Testis (tissue), 2 donors: ENCODE measurements at regions not wholly inside any gene's neighbourhood (a gene's known extent, or its start where the extent isn't known, plus 50 kb on each side); places are given as distances from the start of the nearest gene placed in this dataset.

Experiments
- POLR2A ChIP-seq: fragments of 450-650 bp; IDR thresholded peaks from one replicate; pipeline ENCODE4 v1.6.1; 2017; ENCODE audit warnings: antibody characterized with exemption, mild to moderate bottlenecking, moderate library complexity
- TF ChIP-seq, protein P1 (sequence below), 3 experiments: fragments of 450-650 bp in 2 of 3; fragments of 200-600 bp in 1 of 3; sonication (generic) in 1 of 3; IDR thresholded peaks; one replicate each; pipeline ENCODE4 v1.5.1; 2016 to 2019; ENCODE audit warnings: antibody characterized with exemption in 3 of 3, mild to moderate bottlenecking in 2 of 3, moderate library complexity in 1 of 3

DNA sequence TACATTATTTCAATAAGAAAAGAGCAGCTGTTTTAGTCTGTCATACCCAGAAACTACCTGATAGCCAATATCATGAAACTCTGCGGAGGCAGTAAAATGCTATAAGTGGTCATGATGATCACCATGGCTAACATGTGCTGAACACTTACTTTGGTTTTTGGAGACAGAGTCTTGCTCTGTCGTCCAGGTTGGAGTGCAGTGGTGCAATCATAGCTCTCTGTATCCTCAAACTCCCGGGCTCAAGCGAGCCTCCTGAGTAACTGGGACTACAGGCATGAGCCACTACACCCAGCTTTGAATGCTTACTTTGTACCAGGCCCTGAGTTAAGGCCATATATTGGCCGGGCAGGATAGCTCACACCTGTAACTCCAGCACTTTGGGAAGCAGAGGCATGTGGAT lies 101.2 kb upstream of the DHX40 start:
- TF ChIP-seq, protein P1, sequence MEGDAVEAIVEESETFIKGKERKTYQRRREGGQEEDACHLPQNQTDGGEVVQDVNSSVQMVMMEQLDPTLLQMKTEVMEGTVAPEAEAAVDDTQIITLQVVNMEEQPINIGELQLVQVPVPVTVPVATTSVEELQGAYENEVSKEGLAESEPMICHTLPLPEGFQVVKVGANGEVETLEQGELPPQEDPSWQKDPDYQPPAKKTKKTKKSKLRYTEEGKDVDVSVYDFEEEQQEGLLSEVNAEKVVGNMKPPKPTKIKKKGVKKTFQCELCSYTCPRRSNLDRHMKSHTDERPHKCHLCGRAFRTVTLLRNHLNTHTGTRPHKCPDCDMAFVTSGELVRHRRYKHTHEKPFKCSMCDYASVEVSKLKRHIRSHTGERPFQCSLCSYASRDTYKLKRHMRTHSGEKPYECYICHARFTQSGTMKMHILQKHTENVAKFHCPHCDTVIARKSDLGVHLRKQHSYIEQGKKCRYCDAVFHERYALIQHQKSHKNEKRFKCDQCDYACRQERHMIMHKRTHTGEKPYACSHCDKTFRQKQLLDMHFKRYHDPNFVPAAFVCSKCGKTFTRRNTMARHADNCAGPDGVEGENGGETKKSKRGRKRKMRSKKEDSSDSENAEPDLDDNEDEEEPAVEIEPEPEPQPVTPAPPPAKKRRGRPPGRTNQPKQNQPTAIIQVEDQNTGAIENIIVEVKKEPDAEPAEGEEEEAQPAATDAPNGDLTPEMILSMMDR (IDR thresholded peaks at IDR 0.05) = no peak
- TF ChIP-seq POLR2A = no peak
